Thyroid gland (tissue), 4 donors: ENCODE measurements at regions not wholly inside any gene's neighbourhood (a gene's known extent, or its start where the extent isn't known, plus 50 kb on each side); places are given as distances from the start of the nearest gene placed in this dataset.

Experiments used
- POLR2A ChIP-seq, 2 donors: fragments of 450-650 bp; IDR thresholded peaks; one replicate each; pipeline ENCODE4 v1.6.1; 2017; ENCODE audit warnings: antibody characterized with exemption in 2 of 2, mild to moderate bottlenecking in 2 of 2, moderate library complexity in 1 of 2
- TF ChIP-seq, protein P1 (sequence below), 6 experiments: fragments of 200-600 bp in 3 of 6; fragments of 450-650 bp in 3 of 6; sonication (generic) in 3 of 6; IDR thresholded peaks; one replicate each; pipeline ENCODE4 v1.5.1; 2016 to 2019; ENCODE audit warnings: antibody characterized with exemption in 6 of 6, mild to moderate bottlenecking in 2 of 6, inconsistent platforms in 1 of 6, moderate library complexity in 1 of 6

DNA sequence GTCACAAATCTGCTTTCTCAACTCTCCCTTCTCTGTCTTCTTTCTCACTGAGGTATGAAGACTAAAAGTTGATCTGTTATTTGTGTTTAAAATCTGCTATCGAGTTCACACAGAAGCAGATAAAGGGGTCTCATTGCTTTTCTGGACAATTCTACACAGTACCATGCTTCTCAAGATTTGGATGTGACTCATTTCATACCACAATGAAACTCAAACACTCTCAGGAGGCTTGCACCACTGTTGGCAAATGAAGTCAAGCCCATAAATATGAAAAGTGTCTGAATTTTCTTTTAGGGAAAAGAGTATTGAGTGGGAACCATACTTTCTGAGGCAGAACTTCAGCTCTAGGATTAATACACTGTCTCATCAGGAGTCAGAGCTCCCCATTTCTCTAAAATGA, 274.6 kb upstream of the CYRIA start:
- TF ChIP-seq, protein P1, sequence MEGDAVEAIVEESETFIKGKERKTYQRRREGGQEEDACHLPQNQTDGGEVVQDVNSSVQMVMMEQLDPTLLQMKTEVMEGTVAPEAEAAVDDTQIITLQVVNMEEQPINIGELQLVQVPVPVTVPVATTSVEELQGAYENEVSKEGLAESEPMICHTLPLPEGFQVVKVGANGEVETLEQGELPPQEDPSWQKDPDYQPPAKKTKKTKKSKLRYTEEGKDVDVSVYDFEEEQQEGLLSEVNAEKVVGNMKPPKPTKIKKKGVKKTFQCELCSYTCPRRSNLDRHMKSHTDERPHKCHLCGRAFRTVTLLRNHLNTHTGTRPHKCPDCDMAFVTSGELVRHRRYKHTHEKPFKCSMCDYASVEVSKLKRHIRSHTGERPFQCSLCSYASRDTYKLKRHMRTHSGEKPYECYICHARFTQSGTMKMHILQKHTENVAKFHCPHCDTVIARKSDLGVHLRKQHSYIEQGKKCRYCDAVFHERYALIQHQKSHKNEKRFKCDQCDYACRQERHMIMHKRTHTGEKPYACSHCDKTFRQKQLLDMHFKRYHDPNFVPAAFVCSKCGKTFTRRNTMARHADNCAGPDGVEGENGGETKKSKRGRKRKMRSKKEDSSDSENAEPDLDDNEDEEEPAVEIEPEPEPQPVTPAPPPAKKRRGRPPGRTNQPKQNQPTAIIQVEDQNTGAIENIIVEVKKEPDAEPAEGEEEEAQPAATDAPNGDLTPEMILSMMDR (IDR thresholded peaks at IDR 0.05) = no peak
- TF ChIP-seq POLR2A (IDR thresholded peaks at IDR 0.05) = no peak
